ENCODE measurements at regions not wholly inside any gene's neighbourhood (a gene's known extent, or its start where the extent isn't known, plus 50 kb on each side); places are given as distances from the start of the nearest gene placed in this dataset.

GRCh38 chr17:54527941-54528340, 372.7 kb upstream of the TOM1L1 start:
- TF ChIP-seq, protein P1, sequence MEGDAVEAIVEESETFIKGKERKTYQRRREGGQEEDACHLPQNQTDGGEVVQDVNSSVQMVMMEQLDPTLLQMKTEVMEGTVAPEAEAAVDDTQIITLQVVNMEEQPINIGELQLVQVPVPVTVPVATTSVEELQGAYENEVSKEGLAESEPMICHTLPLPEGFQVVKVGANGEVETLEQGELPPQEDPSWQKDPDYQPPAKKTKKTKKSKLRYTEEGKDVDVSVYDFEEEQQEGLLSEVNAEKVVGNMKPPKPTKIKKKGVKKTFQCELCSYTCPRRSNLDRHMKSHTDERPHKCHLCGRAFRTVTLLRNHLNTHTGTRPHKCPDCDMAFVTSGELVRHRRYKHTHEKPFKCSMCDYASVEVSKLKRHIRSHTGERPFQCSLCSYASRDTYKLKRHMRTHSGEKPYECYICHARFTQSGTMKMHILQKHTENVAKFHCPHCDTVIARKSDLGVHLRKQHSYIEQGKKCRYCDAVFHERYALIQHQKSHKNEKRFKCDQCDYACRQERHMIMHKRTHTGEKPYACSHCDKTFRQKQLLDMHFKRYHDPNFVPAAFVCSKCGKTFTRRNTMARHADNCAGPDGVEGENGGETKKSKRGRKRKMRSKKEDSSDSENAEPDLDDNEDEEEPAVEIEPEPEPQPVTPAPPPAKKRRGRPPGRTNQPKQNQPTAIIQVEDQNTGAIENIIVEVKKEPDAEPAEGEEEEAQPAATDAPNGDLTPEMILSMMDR (IDR thresholded peaks at IDR 0.05) = no peak
- TF ChIP-seq EZH2 (IDR thresholded peaks at IDR 0.05) = no peak
- no peak for TF ChIP-seq EZH2phosphoT487 (IDR thresholded peaks at IDR 0.05)

Data from neural progenitor cell (in vitro differentiated cells).